ENCODE measurements at regions not wholly inside any gene's neighbourhood (a gene's known extent, or its start where the extent isn't known, plus 50 kb on each side); places are given as distances from the start of the nearest gene placed in this dataset.

DNA sequence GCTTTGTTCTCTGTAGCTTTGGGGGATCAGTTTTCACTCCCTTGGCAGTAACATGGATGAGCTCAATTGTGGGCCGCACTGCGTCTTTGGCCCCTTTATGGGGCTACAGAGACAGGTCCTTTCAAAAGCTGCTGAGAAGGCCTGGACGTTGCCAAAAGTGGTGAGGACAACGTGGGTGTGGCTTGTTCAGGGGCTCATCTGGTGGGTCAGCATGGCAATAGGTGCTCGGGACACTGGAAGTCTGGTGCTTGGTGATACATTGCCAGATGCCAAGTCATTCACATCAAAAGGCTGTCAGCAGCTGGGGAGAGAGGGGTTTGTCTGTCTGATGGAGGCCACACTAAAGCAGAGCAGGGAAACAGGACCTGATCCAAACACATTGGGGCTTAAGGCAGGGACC, 149.8 kb upstream of the EOLA2 start:
- Histone ChIP-seq H3K4me2 (ENCODE audit: insufficient read depth, insufficient read length, low read length) (no peak overlapping the region), H3T11ph (ENCODE audit: low read length) (no peak overlapping the region), H4K8ac (replicated peaks; ENCODE audit: insufficient read length, low read depth, low read length) (no peak overlapping the region), H3K9ac (ENCODE audit: extremely low read depth, insufficient read length, low read length) (no peak overlapping the region), H3K9me3 (ENCODE audit: control insufficient read depth, low read depth, low read length) (peaks cover 55% of the 10 kb centered on the region), H2BK5ac (ENCODE audit: insufficient read length, low read length) (no peak overlapping the region), H3K79me1 (ENCODE audit: insufficient read depth, low read depth, low read length, poor library complexity, severe bottlenecking) (no peaks in the 10 kb centered on the region), H2BK12ac (ENCODE audit: insufficient read length, low read depth, low read length) (no peak overlapping the region), H4K91ac (ENCODE audit: insufficient read length, low read depth, low read length) (no peak overlapping the region), H2BK20ac (ENCODE audit: low read depth, low read length, poor library complexity, severe bottlenecking) (no peak overlapping the region), H3K27ac (ENCODE audit: insufficient read length, low read depth, low read length) (no peak overlapping the region), H2BK15ac (ENCODE audit: low read depth, low read length) (no peak overlapping the region), H3K18ac (ENCODE audit: insufficient read length, low read depth, low read length) (no peak overlapping the region), H3K56ac (ENCODE audit: insufficient read length, low read depth, low read length) (no peak overlapping the region), H3K23me2 (ENCODE audit: insufficient read length, low read depth, low read length, poor library complexity, severe bottlenecking) (no peaks in the 10 kb centered on the region), H3K4me1 (ENCODE audit: insufficient read depth, low read length) (no peaks in the 10 kb centered on the region), H2BK120ac (ENCODE audit: low read depth, low read length, poor library complexity, severe bottlenecking) (no peak overlapping the region), H3K4ac (ENCODE audit: low read depth, low read length) (no peak overlapping the region), H2AK5ac (ENCODE audit: insufficient read length, low read length) (no peak overlapping the region), H4K20me1 (ENCODE audit: control insufficient read depth, insufficient read depth, insufficient read length) (no peaks in the 10 kb centered on the region), H3K23ac (ENCODE audit: insufficient read length, low read depth, low read length) (no peak overlapping the region), H2AFZ (ENCODE audit: low read length) (no peak overlapping the region), H3K27me3 (ENCODE audit: insufficient read depth, low read length) (no peaks in the 10 kb centered on the region), H3K14ac (ENCODE audit: insufficient read depth, low read length) (no peak overlapping the region), H3K79me2 (ENCODE audit: insufficient read depth, low read length) (no peaks in the 10 kb centered on the region), H4K5ac (ENCODE audit: insufficient read length, low read depth, low read length) (no peak overlapping the region)
- Mint-ChIP-seq H3K9me3 (peaks cover 66 to 73% of the 10 kb centered on the region in 2 experiments), H3K4me3 (no peak overlapping the region), H3K27ac (no peak overlapping the region), H3K4me1 (peaks cover 0 to 3% of the 10 kb centered on the region in 2 experiments; a peak in 2 of 4 replicates), H3K27me3 (ENCODE audit: low read depth) (no peaks in the 10 kb centered on the region), H3K36me3 (ENCODE audit: insufficient read depth in 1 of 3, low read depth in 3 of 3) (no peaks in the 10 kb centered on the region; a peak in 2 of 7 replicates)
- WGBS (ENCODE audit: extremely low coverage, insufficient read length, low lambda C conversion rate), result no CpG with 5 or more reads among the region's 5 CpGs
- DNase-seq, result no peak
- TF ChIP-seq, protein P1, sequence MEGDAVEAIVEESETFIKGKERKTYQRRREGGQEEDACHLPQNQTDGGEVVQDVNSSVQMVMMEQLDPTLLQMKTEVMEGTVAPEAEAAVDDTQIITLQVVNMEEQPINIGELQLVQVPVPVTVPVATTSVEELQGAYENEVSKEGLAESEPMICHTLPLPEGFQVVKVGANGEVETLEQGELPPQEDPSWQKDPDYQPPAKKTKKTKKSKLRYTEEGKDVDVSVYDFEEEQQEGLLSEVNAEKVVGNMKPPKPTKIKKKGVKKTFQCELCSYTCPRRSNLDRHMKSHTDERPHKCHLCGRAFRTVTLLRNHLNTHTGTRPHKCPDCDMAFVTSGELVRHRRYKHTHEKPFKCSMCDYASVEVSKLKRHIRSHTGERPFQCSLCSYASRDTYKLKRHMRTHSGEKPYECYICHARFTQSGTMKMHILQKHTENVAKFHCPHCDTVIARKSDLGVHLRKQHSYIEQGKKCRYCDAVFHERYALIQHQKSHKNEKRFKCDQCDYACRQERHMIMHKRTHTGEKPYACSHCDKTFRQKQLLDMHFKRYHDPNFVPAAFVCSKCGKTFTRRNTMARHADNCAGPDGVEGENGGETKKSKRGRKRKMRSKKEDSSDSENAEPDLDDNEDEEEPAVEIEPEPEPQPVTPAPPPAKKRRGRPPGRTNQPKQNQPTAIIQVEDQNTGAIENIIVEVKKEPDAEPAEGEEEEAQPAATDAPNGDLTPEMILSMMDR (conservative IDR thresholded peaks at IDR 0.05), result no peak
